Sigmoid colon (tissue), 4 donors: ENCODE measurements at regions not wholly inside any gene's neighbourhood (a gene's known extent, or its start where the extent isn't known, plus 50 kb on each side); places are given as distances from the start of the nearest gene placed in this dataset.
"Not testable (repeated sequence)": the region's sequence is repeated elsewhere in the genome, so short reads cannot be mapped to it uniquely, and the experiment has no call there.

Experiments used
- POLR2A ChIP-seq, 2 donors: fragments of 450-650 bp; IDR thresholded peaks; one replicate each; pipeline ENCODE4 v1.6.1; 2016; ENCODE audit warnings: antibody characterized with exemption in 2 of 2, mild to moderate bottlenecking in 2 of 2, moderate library complexity in 2 of 2
- POLR2AphosphoS5 ChIP-seq, 4 donors: sonication (generic); formaldehyde crosslinking; IDR thresholded peaks; one replicate each; pipeline ENCODE4 v1.6.1; 2017; ENCODE audit warnings: antibody characterized with exemption in 4 of 4
- TF ChIP-seq, protein P1 (sequence below), 4 experiments: fragments of 450-650 bp in 3 of 4; fragments of 200-600 bp in 1 of 4; IDR thresholded peaks; one replicate each; pipeline ENCODE4 v1.5.1; 2016 to 2019; ENCODE audit warnings: antibody characterized with exemption in 4 of 4, mild to moderate bottlenecking in 3 of 4, moderate library complexity in 2 of 4

DNA sequence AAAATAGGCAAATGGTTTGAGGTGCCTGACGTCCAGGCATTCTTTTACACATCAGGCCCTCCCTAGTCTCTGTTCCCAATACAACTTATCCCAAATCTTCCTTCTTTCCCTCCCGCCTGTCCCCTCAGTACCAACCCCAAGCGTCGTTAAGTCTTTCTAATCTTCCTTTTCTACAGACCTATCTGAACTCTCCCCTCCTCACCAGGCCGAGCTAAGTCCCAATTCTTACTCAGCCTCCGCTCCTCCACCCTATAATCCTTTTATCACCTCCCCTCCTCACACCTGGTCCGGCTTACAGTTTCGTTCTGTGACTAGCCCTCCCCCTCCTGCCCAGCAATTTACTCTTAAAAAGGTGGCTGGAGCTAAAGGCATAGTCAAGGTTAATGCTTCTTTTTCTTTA is 542.4 kb upstream of the HTR2C start:
- TF ChIP-seq, protein P1, sequence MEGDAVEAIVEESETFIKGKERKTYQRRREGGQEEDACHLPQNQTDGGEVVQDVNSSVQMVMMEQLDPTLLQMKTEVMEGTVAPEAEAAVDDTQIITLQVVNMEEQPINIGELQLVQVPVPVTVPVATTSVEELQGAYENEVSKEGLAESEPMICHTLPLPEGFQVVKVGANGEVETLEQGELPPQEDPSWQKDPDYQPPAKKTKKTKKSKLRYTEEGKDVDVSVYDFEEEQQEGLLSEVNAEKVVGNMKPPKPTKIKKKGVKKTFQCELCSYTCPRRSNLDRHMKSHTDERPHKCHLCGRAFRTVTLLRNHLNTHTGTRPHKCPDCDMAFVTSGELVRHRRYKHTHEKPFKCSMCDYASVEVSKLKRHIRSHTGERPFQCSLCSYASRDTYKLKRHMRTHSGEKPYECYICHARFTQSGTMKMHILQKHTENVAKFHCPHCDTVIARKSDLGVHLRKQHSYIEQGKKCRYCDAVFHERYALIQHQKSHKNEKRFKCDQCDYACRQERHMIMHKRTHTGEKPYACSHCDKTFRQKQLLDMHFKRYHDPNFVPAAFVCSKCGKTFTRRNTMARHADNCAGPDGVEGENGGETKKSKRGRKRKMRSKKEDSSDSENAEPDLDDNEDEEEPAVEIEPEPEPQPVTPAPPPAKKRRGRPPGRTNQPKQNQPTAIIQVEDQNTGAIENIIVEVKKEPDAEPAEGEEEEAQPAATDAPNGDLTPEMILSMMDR (IDR thresholded peaks at IDR 0.05), result not testable (repeated sequence)
- TF ChIP-seq POLR2A, POLR2AphosphoS5 (IDR thresholded peaks at IDR 0.05): not testable (repeated sequence)
